Neural cell (in vitro differentiated cells): ENCODE measurements at regions not wholly inside any gene's neighbourhood (a gene's known extent, or its start where the extent isn't known, plus 50 kb on each side); places are given as distances from the start of the nearest gene placed in this dataset.

Experiments
- CTCF ChIP-seq: fragments of 450-650 bp; IDR thresholded peaks from 2 replicates; pipeline ENCODE4 v1.5.1; 2014; ENCODE audit warnings: antibody characterized with exemption, mild to moderate bottlenecking, moderate library complexity; ENCODE audit not compliant: poor library complexity, severe bottlenecking
- EP300 ChIP-seq: fragments of 450-650 bp; conservative IDR thresholded peaks from 2 replicates; pipeline ENCODE4 v1.6.1; 2014; ENCODE audit warnings: antibody characterized with exemption, mild to moderate bottlenecking, moderate library complexity; ENCODE audit not compliant: poor library complexity, severe bottlenecking
- EZH2 ChIP-seq: fragments of 200-600, 300-800 bp; shearing (Covaris generic), sonication (generic); IDR thresholded peaks from 2 replicates; pipeline ENCODE4 v1.6.1; 2014; ENCODE audit warnings: antibody characterized with exemption, low read length, borderline replicate concordance, mild to moderate bottlenecking; ENCODE audit not compliant: insufficient read depth, poor library complexity, severe bottlenecking
- MXI1 ChIP-seq: fragments of 450-650 bp; conservative IDR thresholded peaks from 2 replicates; pipeline ENCODE4 v1.6.1; 2014; ENCODE audit warnings: antibody characterized with exemption, mild to moderate bottlenecking; ENCODE audit not compliant: poor library complexity, severe bottlenecking
- POLR2AphosphoS5 ChIP-seq: IDR thresholded peaks from 2 replicates; pipeline ENCODE4 v1.6.1; 2012
- RAD21 ChIP-seq: fragments of 450-650 bp; conservative IDR thresholded peaks from 2 replicates; pipeline ENCODE4 v1.6.1; 2014; ENCODE audit warnings: antibody characterized with exemption, mild to moderate bottlenecking, moderate library complexity
- SMC3 ChIP-seq: fragments of 450-650 bp; conservative IDR thresholded peaks from 2 replicates; pipeline ENCODE4 v1.6.1; 2014; ENCODE audit warnings: antibody characterized with exemption, mild to moderate bottlenecking, moderate library complexity; ENCODE audit not compliant: poor library complexity
- TAF1 ChIP-seq: IDR thresholded peaks from 2 replicates; pipeline ENCODE4 v1.6.1; 2012; ENCODE audit warnings: low read depth
- TF ChIP-seq, protein P1 (sequence below): IDR thresholded peaks from 2 replicates; pipeline ENCODE4 v1.6.1; 2012; ENCODE audit warnings: borderline replicate concordance

DNA sequence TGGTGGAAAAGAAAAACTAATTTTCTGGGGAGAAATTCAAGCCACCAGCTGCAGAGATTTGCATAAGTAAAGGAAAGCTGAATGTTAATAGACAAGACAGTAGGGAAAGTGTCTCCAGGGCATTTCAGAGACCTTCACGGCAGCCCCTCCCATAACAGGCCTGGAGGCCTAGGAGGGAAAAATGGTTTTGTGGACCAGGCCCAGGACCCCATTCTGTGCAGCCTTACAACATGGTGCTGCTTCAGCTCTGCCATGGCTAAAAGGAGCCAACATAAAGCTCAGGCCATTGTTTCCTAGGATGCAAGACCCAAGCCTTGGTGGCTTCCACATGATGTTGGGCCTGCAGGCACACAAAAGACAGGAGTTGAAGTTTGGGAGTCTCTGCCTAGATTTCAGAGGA lies 697.1 kb downstream of the SOCS6 start:
- TF ChIP-seq POLR2AphosphoS5 (no peak), CTCF (no peak), EP300 (no peak), TAF1 (no peak), RAD21 (no peak), EZH2 (no peak), MXI1 (no peak), SMC3 (no peak)
- TF ChIP-seq, protein P1, sequence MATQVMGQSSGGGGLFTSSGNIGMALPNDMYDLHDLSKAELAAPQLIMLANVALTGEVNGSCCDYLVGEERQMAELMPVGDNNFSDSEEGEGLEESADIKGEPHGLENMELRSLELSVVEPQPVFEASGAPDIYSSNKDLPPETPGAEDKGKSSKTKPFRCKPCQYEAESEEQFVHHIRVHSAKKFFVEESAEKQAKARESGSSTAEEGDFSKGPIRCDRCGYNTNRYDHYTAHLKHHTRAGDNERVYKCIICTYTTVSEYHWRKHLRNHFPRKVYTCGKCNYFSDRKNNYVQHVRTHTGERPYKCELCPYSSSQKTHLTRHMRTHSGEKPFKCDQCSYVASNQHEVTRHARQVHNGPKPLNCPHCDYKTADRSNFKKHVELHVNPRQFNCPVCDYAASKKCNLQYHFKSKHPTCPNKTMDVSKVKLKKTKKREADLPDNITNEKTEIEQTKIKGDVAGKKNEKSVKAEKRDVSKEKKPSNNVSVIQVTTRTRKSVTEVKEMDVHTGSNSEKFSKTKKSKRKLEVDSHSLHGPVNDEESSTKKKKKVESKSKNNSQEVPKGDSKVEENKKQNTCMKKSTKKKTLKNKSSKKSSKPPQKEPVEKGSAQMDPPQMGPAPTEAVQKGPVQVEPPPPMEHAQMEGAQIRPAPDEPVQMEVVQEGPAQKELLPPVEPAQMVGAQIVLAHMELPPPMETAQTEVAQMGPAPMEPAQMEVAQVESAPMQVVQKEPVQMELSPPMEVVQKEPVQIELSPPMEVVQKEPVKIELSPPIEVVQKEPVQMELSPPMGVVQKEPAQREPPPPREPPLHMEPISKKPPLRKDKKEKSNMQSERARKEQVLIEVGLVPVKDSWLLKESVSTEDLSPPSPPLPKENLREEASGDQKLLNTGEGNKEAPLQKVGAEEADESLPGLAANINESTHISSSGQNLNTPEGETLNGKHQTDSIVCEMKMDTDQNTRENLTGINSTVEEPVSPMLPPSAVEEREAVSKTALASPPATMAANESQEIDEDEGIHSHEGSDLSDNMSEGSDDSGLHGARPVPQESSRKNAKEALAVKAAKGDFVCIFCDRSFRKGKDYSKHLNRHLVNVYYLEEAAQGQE, result no peak
